ENCODE measurements at regions not wholly inside any gene's neighbourhood (a gene's known extent, or its start where the extent isn't known, plus 50 kb on each side); places are given as distances from the start of the nearest gene placed in this dataset.

GRCh38 chrX:115378471-115378870 lies 89.0 kb downstream of the LUZP4 start:
- TF ChIP-seq CTCF (IDR thresholded peaks at IDR 0.05): no peak
- TF ChIP-seq POLR2A (IDR thresholded peaks at IDR 0.05): no peak

All from esophagus squamous epithelium (tissue), 4 donors.